ENCODE measurements at regions not wholly inside any gene's neighbourhood (a gene's known extent, or its start where the extent isn't known, plus 50 kb on each side); places are given as distances from the start of the nearest gene placed in this dataset.
"Not testable (repeated sequence)": the region's sequence is repeated elsewhere in the genome, so short reads cannot be mapped to it uniquely, and the experiment has no call there.

- no peak for TF ChIP-seq CTCF (conservative IDR thresholded peaks at IDR 0.05; ENCODE audit: low read depth, low read length)
- no peak overlapping the region for H3K4me2 ChIP-seq
- no peak overlapping the region for H3K27ac ChIP-seq
- H3K27me3 ChIP-seq (ENCODE audit: insufficient read depth, low read depth): no peaks in the 10 kb centered on the region
- no peaks in the 10 kb centered on the region for H3K4me1 ChIP-seq (ENCODE audit: low read depth, poor library complexity, severe bottlenecking)
- no peak overlapping the region for H2AFZ ChIP-seq (ENCODE audit: low read depth)
- no peaks in the 10 kb centered on the region for H3K36me3 ChIP-seq (ENCODE audit: insufficient read depth)
- H3K79me2 ChIP-seq (ENCODE audit: insufficient read depth, low read depth): no peaks in the 10 kb centered on the region
- H4K20me1 ChIP-seq (ENCODE audit: insufficient read depth): no peaks in the 10 kb centered on the region
- H3K4me3 ChIP-seq (IDR thresholded peaks at IDR 0.05; ENCODE audit: insufficient read depth, low read depth, low read length): no peak overlapping the region
- H3K9ac ChIP-seq: no peak overlapping the region; the same call in 1 of the 2 replicates
Measured at GRCh38 chr3:164812042-164812441, 266.3 kb downstream of the SI start.

- no peak overlapping the region for H3K27ac ChIP-seq
- no peaks in the 10 kb centered on the region for H3K27me3 ChIP-seq (ENCODE audit: insufficient read depth, low read depth)
- H4K20me1 ChIP-seq (ENCODE audit: insufficient read depth): no peaks in the 10 kb centered on the region
- TF ChIP-seq CTCF (conservative IDR thresholded peaks at IDR 0.05; ENCODE audit: low read depth, low read length): no peak
- H3K79me2 ChIP-seq (ENCODE audit: insufficient read depth, low read depth): no peaks in the 10 kb centered on the region
- H3K4me1 ChIP-seq (ENCODE audit: low read depth, poor library complexity, severe bottlenecking): no peaks in the 10 kb centered on the region
- H3K4me2 ChIP-seq: no peak overlapping the region
- H2AFZ ChIP-seq (ENCODE audit: low read depth): no peak overlapping the region
- no peaks in the 10 kb centered on the region for H3K36me3 ChIP-seq (ENCODE audit: insufficient read depth)
- H3K4me3 ChIP-seq (IDR thresholded peaks at IDR 0.05; ENCODE audit: insufficient read depth, low read depth, low read length): no peak overlapping the region
- no peak overlapping the region for H3K9ac ChIP-seq
Measured at GRCh38 chr3:164806188-164806587, 272.1 kb downstream of the SI start.

GRCh38 chr3:164794099-164794498 lies 284.2 kb downstream of the SI start:
- H3K36me3 ChIP-seq (ENCODE audit: insufficient read depth): no peaks in the 10 kb centered on the region
- no peaks in the 10 kb centered on the region for H4K20me1 ChIP-seq (ENCODE audit: insufficient read depth)
- no peaks in the 10 kb centered on the region for H3K79me2 ChIP-seq (ENCODE audit: insufficient read depth, low read depth)
- no peak overlapping the region for H3K4me2 ChIP-seq
- TF ChIP-seq CTCF (conservative IDR thresholded peaks at IDR 0.05; ENCODE audit: low read depth, low read length): no peak
- no peak overlapping the region for H3K9ac ChIP-seq
- no peaks in the 10 kb centered on the region for H3K4me1 ChIP-seq (ENCODE audit: low read depth, poor library complexity, severe bottlenecking)
- no peaks in the 10 kb centered on the region for H3K27me3 ChIP-seq (ENCODE audit: insufficient read depth, low read depth)
- H2AFZ ChIP-seq (ENCODE audit: low read depth): no peak overlapping the region
- H3K4me3 ChIP-seq (IDR thresholded peaks at IDR 0.05; ENCODE audit: insufficient read depth, low read depth, low read length): no peak overlapping the region
- no peak overlapping the region for H3K27ac ChIP-seq

GRCh38 chr3:164791263-164791662 lies 287.0 kb downstream of the SI start:
- no peak overlapping the region for H3K9ac ChIP-seq
- H3K4me1 ChIP-seq (ENCODE audit: low read depth, poor library complexity, severe bottlenecking): no peaks in the 10 kb centered on the region
- no peak overlapping the region for H3K4me2 ChIP-seq
- no peak overlapping the region for H3K4me3 ChIP-seq (IDR thresholded peaks at IDR 0.05; ENCODE audit: insufficient read depth, low read depth, low read length)
- H3K36me3 ChIP-seq (ENCODE audit: insufficient read depth): no peaks in the 10 kb centered on the region
- H2AFZ ChIP-seq (ENCODE audit: low read depth): no peak overlapping the region
- H3K79me2 ChIP-seq (ENCODE audit: insufficient read depth, low read depth): no peaks in the 10 kb centered on the region
- H4K20me1 ChIP-seq (ENCODE audit: insufficient read depth): no peaks in the 10 kb centered on the region
- TF ChIP-seq CTCF (conservative IDR thresholded peaks at IDR 0.05; ENCODE audit: low read depth, low read length): no peak
- H3K27ac ChIP-seq: no peak overlapping the region
- no peaks in the 10 kb centered on the region for H3K27me3 ChIP-seq (ENCODE audit: insufficient read depth, low read depth)

GRCh38 chr3:164784407-164784806 lies 293.9 kb downstream of the SI start:
- not testable (repeated sequence) for H3K79me2 ChIP-seq (ENCODE audit: insufficient read depth, low read depth); H3K4me3 ChIP-seq (IDR thresholded peaks at IDR 0.05; ENCODE audit: insufficient read depth, low read depth, low read length); H3K36me3 ChIP-seq (ENCODE audit: insufficient read depth); H4K20me1 ChIP-seq (ENCODE audit: insufficient read depth); H3K27ac ChIP-seq; H3K4me2 ChIP-seq; H3K27me3 ChIP-seq (ENCODE audit: insufficient read depth, low read depth); H3K9ac ChIP-seq; H2AFZ ChIP-seq (ENCODE audit: low read depth); H3K4me1 ChIP-seq (ENCODE audit: low read depth, poor library complexity, severe bottlenecking)

Measured in KMS-11 (cell line).